Breast epithelium (tissue), 3 donors: ENCODE measurements at regions not wholly inside any gene's neighbourhood (a gene's known extent, or its start where the extent isn't known, plus 50 kb on each side); places are given as distances from the start of the nearest gene placed in this dataset.

Experiments used
- CTCF ChIP-seq, 3 donors: fragments of 450-650 bp; IDR thresholded peaks; one replicate each; pipeline ENCODE4 v1.5.1; 2016 to 2017; ENCODE audit warnings: antibody characterized with exemption in 3 of 3, mild to moderate bottlenecking in 3 of 3, moderate library complexity in 3 of 3
- POLR2A ChIP-seq: fragments of 450-650 bp; IDR thresholded peaks from one replicate; pipeline ENCODE4 v1.6.1; 2016; ENCODE audit warnings: antibody characterized with exemption, mild to moderate bottlenecking, moderate library complexity

- TF ChIP-seq CTCF (IDR thresholded peaks at IDR 0.05) (no peak), POLR2A (no peak)
These were observed 61.9 kb upstream of the PSEN2 start for GRCh38 chr1:226808501-226808900.
